ENCODE measurements at regions not wholly inside any gene's neighbourhood (a gene's known extent, or its start where the extent isn't known, plus 50 kb on each side); places are given as distances from the start of the nearest gene placed in this dataset.

GRCh38 chr5:159814222-159814621, 102.1 kb upstream of the ADRA1B start:
- TF ChIP-seq CTCF (IDR thresholded peaks at IDR 0.05; ENCODE audit: low read length) (no peak), EZH2phosphoT487 (IDR thresholded peaks at IDR 0.05; ENCODE audit: low read length) (no peak)
